ENCODE measurements at regions not wholly inside any gene's neighbourhood (a gene's known extent, or its start where the extent isn't known, plus 50 kb on each side); places are given as distances from the start of the nearest gene placed in this dataset.

- TF ChIP-seq JUN (IDR thresholded peaks at IDR 0.05; ENCODE audit: borderline replicate concordance, insufficient read depth, insufficient read length, low read depth) (no peak), CTCF (IDR thresholded peaks at IDR 0.05; ENCODE audit: extremely low read depth in 1 of 2, insufficient read depth in 1 of 2, low read depth in 1 of 2, low read length in 2 of 2) (no peak), POLR2A (IDR thresholded peaks at IDR 0.05; ENCODE audit: low read depth, low read length) (no peak), EZH2 (IDR thresholded peaks at IDR 0.05; ENCODE audit: borderline replicate concordance, low read depth, low read length, severe bottlenecking) (no peak), POLR2AphosphoS5 (IDR thresholded peaks at IDR 0.05; ENCODE audit: insufficient read depth, low read depth, low read length) (no peak), MAX (IDR thresholded peaks at IDR 0.05; ENCODE audit: insufficient read depth, insufficient read length) (no peak)
Measured at GRCh38 chr3:24736701-24737100, 242.1 kb upstream of the THRB start.

Data from endothelial cell of umbilical vein (primary cell).